Activated CD4-positive, alpha-beta T cell treated with anti-CD3 and anti-CD28 coated beads for 48 hours (primary cell): ENCODE measurements at regions not wholly inside any gene's neighbourhood (a gene's known extent, or its start where the extent isn't known, plus 50 kb on each side); places are given as distances from the start of the nearest gene placed in this dataset.
"Not testable (repeated sequence)": the region's sequence is repeated elsewhere in the genome, so short reads cannot be mapped to it uniquely, and the experiment has no call there.

Experiments
- DNase-seq: peaks from one replicate; pipeline ENCODE4 v3.0.0-alpha.2; 2020

DNA sequence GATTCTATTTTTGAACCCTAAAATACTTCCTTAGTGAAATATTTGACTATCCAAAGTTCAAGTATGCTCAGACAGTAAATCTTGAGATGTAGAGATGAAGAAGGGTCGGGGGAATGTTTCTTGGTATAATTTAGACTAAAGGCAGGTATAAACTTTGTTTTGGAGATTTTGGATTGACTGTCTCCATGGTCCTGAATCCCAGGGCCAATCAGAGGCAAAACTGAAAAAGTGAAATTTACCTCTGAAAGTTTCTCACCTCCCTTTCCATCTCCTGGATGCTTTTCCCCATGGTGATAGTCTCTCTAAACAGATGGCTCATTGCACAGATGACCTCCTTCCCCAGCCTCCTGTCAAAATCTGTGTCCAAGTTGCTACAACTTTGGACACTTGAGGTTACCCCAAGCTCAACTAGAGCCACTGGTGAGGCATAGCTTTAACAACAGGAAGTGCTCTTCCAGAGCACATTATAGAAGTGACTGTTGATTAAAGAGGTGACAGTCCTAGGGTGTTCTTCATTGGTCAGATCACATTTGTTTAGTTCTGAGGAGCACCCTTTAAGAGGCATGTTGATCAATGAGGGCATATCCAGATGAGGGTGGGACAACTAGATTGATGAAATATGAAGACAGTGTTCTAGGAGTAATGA is 128.4 kb downstream of the AKAP11 start:
- DNase-seq = no peak

DNA sequence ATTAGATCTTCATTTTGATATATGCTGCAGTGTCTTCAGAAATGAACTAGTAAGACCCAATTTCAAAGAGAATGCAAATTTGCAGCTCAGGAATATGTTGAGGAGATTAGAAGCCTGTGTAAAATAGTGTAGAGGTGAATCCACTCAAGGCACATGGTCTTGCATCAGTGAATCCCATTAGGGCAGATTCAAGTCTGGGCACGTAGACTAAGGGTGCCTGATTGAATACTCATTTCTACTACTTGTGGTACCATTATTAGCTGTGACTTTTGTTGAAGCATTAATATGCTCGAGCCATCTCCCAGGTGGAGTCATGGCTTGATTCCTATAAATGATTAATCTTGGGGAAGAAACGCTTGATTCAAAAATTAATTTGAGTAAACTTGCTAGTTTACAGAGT is 129.4 kb downstream of the AKAP11 start:
- no peak for DNase-seq

DNA sequence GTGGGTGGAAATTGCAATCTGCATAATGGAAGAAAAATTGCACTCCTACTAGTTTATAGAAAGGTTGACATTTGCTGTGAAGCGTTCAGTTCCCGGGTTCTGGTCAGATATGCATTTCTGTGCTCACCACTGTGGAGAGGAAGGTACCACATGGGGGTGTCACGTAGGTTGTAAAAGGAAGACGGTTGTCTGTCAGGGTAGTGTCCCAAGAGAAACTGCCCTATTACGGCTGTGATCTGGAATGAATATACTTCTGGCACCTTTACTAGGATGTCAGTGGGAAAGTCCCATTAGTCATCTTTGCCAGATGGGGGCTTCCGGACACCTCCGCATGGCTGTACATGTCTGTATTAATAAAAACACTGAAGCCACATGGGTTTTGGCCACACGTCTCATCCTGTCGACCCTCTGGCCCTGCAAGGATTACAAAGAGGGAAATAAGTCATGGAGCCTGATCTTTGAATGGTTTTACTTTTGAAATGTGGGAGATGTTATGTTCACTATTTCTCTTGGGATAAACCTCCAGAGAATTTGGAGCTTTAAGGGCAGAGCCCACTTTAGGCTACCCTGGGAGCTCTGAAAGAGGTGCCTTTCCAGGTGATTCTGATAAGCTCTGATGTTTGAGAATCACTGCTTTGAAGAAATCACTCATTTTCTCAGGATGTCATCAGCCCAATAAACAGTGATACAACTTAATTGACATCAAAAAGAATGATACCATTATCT is 133.9 kb downstream of the AKAP11 start:
- DNase-seq = peak; percentile 77

DNA sequence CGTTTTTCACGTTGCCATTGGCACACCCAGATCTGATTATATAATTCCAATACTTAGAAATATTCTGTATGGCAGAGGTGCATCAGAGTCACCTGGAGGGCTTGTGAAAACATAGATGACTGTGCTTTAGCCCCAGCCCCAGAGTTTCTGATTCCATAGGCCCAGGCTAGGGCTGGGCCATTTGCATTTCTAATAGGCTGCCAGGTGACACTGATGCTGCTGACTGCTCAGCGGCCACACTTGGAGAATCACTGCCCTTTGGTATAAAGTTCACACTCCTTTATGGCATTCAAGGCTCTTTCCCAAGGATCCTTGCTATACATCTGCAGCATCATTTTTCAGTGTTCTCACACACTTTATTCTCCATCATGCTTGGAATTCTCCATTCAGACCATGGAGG is 137.1 kb downstream of the AKAP11 start:
- DNase-seq = no peak

DNA sequence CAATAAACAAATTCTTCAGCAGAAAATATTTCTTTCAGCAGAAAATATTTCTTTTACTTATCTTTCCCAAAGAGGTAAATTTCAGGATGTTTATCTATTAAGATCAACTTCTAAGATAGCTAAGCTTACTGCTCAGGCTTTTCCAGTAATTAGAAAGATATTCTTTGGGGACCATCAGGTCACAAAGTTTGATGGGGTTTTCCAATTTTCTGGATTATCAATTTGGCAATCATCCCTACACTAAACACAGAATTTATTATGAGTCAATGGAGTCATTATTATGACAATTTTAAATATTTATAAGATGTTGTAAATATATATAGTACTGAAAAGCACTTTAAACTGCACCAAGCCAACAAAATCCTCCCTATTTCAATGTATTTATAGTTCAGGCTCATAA is 137.6 kb downstream of the AKAP11 start:
- no peak for DNase-seq

DNA sequence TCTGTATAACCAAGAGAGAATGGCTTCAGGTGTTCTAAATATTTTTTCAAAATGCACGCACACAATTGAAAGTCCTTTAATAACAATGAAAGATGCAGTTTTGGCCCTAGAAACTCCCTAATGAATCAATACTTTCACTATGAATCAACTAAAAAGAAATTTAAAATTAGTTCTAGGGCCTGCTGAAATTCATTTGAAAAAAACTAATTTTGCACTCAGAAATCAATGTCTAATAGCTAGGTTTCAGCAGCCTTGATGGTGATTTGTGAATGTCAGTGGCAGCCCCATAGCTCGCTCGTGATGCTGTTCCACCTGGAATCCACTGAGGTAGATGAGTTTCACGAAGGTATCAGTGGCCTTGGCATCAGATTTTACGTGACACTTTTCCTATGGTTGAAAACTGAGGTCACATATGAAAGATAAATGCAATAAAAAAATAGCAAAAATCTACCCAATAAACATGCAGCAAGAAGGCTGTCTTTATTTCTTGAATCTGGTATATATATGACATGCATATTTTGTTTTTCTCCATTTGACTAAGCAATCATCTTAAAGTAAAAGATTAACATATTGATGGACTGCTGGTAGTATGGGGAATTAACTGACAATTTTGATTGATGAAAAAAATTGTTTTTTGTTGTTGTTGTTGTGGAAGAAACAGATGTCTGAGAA is 141.0 kb downstream of the AKAP11 start:
- no peak for DNase-seq

DNA sequence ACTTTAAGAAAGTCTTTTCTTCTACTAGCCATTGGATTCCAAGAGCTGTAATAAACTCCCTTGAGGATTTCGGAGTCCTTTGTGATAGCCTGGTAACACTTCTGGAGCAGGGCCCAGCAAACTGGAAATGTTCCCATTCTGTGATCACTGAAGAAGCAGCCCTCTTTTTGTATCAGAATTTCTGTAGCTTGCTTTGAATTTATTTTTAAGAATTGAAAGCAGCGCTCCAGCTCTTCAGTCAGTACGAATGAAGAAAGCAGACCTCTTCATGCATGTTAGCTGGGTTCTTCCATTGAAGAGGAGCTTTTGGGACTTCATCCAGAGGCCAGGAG is 141.5 kb downstream of the AKAP11 start:
- no peak for DNase-seq

DNA sequence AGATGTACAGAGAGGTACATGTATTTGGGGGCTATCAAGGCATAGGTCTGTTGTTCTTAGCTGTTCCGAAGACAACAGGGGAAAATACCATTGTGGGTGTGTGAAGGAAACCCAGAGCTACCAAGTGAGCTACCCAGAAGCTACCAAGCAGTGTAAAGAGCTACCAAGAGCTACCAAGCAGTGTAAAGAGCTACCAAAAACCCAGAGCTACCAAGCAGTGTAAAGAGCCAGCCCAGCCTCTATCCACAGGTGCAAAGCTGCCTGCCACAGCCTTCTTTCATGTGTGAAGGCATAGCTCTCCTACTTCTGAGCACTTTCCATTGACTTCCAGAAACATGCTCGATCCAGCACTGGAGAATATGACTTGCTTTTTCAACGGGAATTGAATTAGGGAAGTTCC is 145.7 kb downstream of the AKAP11 start:
- no peak for DNase-seq

DNA sequence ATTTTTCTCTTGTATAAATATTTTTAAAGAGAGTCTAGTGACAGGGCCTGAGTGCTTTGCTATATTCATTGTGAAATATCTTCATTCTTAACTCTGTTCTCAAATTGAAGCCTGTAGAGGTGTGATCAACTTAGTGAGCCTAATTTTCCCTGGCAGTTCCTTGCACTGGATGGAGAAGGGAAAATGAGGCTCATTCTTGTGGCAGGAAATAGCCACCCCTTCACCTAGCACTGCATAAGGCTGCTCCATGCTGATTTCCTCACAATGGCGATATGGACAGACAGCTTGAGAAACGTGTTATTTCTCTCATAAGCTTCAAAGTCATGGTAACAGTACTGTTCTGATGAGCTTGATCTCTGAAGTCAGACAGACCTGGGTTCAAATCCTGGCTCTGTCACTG is 146.2 kb downstream of the AKAP11 start:
- no peak for DNase-seq

DNA sequence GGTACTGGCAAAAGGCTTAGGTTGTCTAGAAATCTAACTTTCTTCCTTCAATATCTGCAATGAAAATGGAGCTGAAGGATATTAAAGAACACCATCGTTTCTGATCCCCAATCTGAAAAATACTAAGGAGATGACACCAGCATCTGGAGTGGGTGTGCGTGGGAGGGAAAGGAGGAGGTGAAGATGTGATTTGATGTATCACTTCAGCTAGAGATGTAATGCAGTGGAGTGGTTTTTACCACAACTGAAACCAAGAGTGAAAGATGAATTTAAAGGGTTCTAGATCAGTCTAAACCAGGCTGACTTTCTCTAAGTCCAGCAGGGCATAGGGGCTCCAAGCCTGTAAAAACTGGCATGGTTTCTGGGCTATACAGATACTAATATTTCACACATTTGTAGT is 148.4 kb downstream of the AKAP11 start:
- DNase-seq = peak; percentile 79

DNA sequence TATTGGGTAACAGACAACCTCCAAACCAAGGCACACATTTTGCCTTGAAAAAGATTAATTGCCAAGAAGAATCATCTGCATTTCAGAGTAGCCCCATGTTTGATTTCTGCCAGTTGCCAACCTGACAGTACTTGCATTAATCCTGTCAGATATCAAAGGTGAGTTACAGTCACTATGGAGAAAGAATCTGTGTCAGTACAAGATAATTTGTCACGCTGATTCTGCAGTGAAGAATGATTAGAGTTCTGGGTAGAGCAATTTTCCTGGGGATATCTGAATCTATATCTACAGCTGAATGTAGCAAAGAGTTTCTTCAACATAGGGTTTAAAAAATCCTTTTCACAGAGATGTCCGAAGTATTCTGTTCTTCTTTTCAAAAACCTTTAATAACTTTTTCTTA is 150.7 kb downstream of the AKAP11 start:
- DNase-seq = no peak

DNA sequence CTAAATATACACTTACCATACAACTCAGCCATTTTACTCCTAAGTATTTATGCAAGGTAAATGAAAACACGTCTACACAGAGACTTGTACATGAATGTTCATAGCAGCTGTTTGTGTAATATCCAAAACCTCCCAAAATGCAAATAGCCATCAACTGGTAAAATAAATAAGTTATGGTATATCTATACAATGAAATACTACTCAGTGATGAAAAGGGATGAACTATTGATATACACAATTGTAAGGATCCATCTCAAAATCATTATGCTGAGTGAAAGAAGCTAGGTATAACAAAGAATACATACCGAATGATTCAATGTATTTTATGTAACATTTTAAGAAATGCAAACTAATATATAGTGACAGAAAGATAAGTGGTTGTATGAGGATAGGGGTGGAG is 149.8 kb upstream of the TNFSF11 start:
- no peak for DNase-seq

DNA sequence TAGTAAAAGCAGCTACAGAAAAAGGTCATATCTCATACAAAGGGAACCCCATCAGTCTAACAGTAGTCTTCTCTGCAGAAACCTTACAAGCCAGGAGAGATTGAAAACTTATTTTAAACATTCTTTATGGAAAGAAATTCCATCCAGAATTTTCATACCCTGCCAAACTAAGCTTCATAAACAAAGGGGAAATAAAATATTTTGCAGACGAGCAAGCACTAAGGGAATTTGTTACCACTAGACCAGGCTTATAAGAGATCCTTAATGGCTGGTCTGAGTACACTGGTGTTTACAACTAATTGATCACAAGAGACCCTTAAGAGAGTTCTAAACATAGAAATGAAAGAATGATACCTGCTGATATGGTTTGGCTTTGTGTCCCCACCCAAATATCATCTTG is 128.6 kb upstream of the TNFSF11 start:
- DNase-seq = no peak

DNA sequence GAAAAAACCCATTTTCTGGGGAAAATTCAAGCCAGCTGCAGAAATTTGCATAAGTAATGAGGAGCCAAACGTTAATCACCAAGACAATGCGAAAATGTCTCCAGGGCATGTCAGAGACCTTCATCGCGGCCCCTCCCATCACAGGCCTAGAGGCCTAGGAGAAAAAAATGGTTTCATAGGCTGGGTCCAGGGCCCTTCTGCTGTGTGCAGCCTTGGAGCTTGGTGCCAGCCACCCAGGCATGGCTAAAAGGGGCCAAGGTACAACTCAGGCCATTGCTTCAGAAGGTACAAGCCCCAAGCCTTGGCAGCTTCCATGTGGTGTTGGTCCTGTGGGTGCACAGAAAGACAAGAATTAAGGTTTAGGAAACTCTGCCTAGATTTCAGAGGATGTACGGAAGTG is 127.4 kb upstream of the TNFSF11 start:
- DNase-seq = not testable (repeated sequence)

DNA sequence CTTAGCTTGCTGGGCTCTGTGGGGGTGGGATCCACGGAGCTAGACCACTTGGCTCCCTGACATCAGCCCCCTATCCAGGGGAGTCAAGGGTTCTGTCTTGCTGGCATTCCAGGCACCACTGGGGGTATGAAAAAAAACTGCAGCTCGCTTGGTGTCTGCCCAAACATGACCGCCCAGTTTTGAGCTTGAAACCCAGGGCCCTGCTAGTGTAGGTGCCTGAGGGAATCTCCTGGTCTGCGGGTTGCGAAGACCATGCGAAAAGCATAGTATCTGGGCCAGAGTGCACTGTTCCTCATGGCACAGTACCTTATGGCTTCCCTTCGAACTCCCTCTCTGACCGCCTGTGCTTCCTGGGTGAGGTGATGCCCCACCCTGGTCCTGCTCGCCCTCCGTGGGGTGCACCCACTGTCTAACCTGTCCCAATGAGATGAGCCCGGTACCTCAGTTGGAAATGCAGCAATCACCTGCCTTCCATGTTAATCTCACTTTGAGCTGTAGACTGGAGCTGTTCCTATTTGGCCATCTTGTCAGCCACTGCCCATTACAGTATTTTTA is 120.8 kb upstream of the TNFSF11 start:
- DNase-seq = no peak

DNA sequence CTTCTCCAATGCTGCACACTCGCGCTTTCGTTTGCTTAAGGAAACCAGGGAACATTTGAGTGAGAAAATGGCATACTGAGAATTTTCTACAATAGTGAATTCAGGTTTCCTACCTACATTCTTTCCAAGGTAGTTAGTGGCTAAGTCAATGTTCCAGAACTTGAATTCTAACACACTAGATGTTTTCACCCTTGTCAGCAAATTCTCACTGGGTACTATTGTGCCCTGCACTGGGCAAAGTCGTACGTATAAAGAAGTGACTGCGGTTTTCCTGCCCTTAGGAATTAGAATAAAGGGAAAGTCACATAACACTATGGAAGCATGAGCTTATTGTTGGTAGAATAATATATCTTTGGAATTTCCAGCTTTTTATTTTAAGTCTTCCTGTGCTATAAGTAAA is 119.2 kb upstream of the TNFSF11 start:
- no peak for DNase-seq

DNA sequence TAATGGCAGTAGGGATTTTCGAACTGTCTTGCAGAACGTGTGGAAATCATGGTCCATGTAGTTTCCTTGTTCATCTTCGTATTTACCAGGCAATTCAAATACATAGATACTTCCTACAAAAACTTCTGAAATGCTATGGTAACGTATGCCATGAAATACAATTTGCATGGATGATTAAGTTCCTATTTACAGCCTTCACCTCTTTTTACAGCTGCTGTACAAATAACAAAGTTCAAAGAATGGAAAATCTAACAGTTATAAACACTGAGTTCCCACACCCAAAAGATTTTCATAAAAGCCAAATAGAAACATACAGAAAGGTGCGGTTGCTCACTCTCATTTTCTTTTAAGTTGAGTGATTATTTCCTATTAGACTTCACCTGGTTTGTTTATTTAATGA is 115.8 kb upstream of the TNFSF11 start:
- DNase-seq = no peak

DNA sequence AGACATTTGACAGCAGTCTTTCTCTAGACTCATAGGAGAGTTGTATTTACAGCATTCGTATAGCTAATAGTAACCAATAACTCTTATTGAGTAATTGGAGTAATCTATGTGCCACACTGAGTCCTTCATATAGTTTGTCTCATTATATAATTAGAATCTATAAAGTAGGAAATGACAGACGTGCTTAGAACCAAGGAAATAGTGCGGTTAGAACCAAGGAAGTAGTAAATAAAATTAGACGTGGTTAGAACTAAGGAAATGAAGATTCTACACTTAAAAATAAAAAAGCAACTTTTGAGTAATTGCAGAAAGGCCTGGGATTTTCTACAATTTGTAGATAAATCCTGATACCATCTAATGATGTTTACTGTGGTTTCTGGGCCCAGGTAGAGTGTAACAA is 107.8 kb upstream of the TNFSF11 start:
- DNase-seq = no peak

DNA sequence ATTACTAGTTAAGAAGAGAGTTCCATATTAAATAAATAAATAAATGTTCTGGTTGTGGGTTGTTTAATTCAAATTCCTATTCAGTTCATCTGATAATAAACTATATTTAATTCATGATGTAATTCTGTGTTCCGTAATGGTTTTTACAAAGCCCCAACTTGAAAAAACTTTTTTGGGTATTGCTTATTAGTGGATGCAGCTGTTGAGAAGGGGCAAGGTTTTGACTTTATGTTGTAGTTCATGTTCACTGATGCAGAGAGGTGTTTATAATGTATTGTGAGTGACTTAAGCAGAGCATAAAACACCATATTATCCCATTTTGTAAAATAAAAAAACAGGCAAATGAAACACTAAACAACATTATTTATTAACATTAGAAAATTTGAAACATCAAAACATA is 107.3 kb upstream of the TNFSF11 start:
- DNase-seq = no peak

DNA sequence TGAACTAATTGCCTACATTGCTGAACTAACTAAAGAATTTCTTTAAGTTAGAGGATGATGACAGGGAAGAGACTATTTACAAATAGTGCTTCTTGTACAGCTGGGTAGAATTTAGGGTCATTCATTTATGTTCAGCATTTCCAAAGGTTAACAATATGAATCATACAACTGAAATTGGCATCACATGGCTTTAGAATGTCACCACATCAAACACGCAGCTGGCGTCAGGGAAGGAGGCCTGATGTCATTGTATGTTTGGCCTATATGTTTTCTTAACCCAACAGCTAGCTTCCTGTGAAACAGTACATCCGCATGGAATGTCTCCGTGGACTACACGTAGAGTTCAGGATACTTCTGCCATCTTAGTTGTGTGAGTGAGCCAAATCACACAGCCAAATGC is 99.0 kb upstream of the TNFSF11 start:
- DNase-seq = peak; percentile 62

DNA sequence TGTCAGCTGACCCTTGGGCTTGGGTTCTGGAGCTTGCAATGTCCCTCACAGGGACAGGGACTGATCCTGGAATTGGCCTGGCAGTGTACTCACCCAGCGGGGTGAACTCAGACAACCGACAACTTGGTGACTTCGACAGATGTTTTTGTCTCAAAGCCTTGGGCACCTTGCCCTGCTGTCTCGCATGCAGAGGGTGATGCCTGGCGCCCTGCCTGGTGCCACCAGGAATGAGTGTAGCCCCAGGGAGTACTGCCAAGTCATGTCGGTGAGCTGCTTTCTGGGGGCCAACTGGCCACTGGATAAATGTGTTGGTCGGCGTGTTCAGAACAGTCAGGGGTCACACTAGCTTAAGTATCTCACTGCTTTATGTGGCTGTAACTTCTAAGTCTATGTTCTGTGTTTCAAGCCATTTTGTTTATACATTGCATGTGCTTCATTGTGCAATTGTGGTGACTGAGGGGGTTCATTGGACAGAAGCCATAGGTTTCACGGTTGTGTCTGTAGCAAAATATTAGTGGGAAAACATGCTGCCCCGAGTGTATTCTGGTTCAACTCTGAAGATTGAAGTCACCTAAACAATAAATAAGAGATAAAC is 96.3 kb upstream of the TNFSF11 start:
- no peak for DNase-seq

DNA sequence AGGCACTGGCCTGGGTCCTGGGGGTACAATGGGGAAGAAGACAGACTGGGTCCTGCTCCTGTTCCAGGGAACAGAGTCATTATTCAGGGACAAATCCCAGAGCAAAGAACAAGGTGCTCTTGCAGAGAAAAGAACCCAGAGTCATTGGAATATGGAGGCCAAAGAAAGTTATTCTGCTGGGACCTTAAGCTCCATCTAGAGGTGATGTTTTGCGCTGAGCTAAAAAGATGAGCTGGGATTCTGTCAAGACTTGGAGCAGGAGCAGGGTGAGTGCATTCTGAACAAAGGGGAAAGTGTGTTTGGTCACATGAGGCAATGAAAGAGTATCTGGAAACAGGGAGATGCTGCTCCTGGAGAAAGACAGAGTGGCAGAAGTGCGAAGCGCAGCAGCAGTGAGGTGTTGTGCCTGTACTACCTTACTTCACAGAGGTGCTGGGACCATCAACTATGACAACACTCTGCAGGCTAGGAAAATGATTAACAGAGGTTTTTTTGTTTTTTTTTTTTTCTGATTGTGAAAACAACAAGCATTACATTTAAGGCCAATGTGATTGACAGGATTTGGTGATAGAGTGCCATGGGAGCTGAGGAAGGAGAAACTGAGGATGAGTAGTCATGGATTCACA is 95.3 kb upstream of the TNFSF11 start:
- no peak for DNase-seq

DNA sequence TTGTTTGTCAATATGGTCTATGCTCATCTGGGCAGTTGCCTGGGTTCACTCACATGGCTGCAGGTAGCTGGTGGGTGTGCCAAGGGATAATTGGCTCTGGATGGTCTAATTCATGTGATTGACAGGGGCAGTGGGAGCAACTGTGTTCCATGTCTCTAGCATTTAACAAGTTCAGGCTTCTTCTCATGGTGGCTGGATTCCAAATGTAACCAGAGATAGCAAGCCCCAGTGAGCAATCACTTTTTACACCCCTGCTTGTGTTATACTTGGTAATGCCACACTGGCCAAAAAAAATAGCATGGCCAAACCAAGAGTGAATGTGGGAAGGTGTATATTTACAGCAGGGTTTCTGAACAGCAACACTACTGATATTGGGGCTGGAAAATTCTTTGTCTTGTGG is 89.6 kb upstream of the TNFSF11 start:
- DNase-seq = no peak
